Tibial nerve (tissue), 4 donors: ENCODE measurements at regions not wholly inside any gene's neighbourhood (a gene's known extent, or its start where the extent isn't known, plus 50 kb on each side); places are given as distances from the start of the nearest gene placed in this dataset.
"Not testable (repeated sequence)": the region's sequence is repeated elsewhere in the genome, so short reads cannot be mapped to it uniquely, and the experiment has no call there.

Experiments used
- DNase-seq, 2 donors: peaks; one replicate each; pipeline ENCODE4 v3.0.0-alpha.2; 2019; ENCODE audit warnings: low spot score in 2 of 2
- H3K27ac ChIP-seq, 4 donors: fragments of 200-600 bp; sonication (generic) in 3 of 4; one replicate each; pipeline ENCODE4 v1.5.1; 2017 to 2019; ENCODE audit warnings: mild to moderate bottlenecking in 1 of 4
- H3K27me3 ChIP-seq, 2 donors: fragments of 200-600 bp; sonication (generic) in 1 of 2; one replicate each; pipeline versions ENCODE4 v1.5.1 to v1.6.0; 2017 to 2019
- H3K36me3 ChIP-seq, 3 donors: fragments of 200-600 bp; sonication (generic); one replicate each; pipeline ENCODE4 v1.5.1; 2018 to 2019
- H3K4me1 ChIP-seq, 4 donors: fragments of 200-600 bp; sonication (generic) in 3 of 4; one replicate each; pipeline ENCODE4 v1.5.1; 2017 to 2019
- H3K4me3 ChIP-seq, 4 donors: fragments of 200-600 bp; sonication (generic) in 3 of 4; one replicate each; pipeline ENCODE4 v1.5.1; 2017 to 2019; ENCODE audit warnings: mild to moderate bottlenecking in 1 of 4, moderate library complexity in 1 of 4
- H3K9me3 ChIP-seq, 4 donors: fragments of 200-600 bp; sonication (generic) in 3 of 4; one replicate each; pipeline ENCODE4 v1.5.1; 2017 to 2019
- EP300 ChIP-seq, 2 donors: sonication (generic); formaldehyde crosslinking; IDR thresholded peaks; one replicate each; pipeline ENCODE4 v1.6.1; 2017; ENCODE audit warnings: antibody characterized with exemption in 2 of 2, mild to moderate bottlenecking in 1 of 2
- POLR2A ChIP-seq, 2 donors: fragments of 450-650 bp; IDR thresholded peaks; one replicate each; pipeline ENCODE4 v1.6.1; 2017; ENCODE audit warnings: antibody characterized with exemption in 2 of 2, mild to moderate bottlenecking in 2 of 2, moderate library complexity in 2 of 2
- WGBS, 2 donors: methylation state at CpG; one replicate each; pipeline ENCODE4 v1.1.5; 2018; 5-methylcytosine and 5-hydroxymethylcytosine counted together
- TF ChIP-seq, protein P1 (sequence below), 5 experiments: fragments of 200-600 bp in 3 of 5; fragments of 450-650 bp in 2 of 5; sonication (generic) in 3 of 5; IDR thresholded peaks; one replicate each; pipeline ENCODE4 v1.5.1; 2016 to 2019; ENCODE audit warnings: antibody characterized with exemption in 5 of 5, mild to moderate bottlenecking in 3 of 5, moderate library complexity in 2 of 5

DNA sequence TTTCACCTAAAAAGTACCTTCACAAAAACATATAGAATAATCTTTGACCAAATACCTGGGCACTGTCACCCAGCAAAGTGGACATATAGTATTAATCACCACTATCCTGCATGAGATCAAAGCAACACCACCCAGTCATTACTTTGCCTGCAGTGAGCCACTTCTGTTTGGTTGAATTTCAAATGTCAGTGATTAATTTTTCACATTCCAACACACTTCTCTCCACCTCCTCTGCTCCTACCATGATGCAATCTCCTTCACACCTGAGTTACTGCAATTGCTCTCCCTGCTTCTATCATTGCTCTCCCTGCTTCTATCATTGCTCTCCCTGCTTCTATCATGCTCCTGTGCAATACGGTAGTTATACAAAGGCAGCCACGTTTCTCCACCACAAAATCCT, 106.1 kb upstream of the NETO1 start:
- 85 to 92% methylated on average over 2 of the region's 2 CpGs for WGBS, 2 donors
- H3K27me3 ChIP-seq, result no peaks in the 10 kb centered on the region
- no peaks in the 10 kb centered on the region for H3K36me3 ChIP-seq
- no peak for DNase-seq
- TF ChIP-seq, protein P1, sequence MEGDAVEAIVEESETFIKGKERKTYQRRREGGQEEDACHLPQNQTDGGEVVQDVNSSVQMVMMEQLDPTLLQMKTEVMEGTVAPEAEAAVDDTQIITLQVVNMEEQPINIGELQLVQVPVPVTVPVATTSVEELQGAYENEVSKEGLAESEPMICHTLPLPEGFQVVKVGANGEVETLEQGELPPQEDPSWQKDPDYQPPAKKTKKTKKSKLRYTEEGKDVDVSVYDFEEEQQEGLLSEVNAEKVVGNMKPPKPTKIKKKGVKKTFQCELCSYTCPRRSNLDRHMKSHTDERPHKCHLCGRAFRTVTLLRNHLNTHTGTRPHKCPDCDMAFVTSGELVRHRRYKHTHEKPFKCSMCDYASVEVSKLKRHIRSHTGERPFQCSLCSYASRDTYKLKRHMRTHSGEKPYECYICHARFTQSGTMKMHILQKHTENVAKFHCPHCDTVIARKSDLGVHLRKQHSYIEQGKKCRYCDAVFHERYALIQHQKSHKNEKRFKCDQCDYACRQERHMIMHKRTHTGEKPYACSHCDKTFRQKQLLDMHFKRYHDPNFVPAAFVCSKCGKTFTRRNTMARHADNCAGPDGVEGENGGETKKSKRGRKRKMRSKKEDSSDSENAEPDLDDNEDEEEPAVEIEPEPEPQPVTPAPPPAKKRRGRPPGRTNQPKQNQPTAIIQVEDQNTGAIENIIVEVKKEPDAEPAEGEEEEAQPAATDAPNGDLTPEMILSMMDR (IDR thresholded peaks at IDR 0.05), result no peak
- TF ChIP-seq EP300 (IDR thresholded peaks at IDR 0.05), result no peak
- no peak for TF ChIP-seq POLR2A (IDR thresholded peaks at IDR 0.05)
- H3K27ac ChIP-seq, result no peak overlapping the region
- H3K9me3 ChIP-seq, result peaks cover 0 to 3% (median 0%) of the 10 kb centered on the region in 4 donors
- H3K4me1 ChIP-seq, result no peaks in the 10 kb centered on the region
- H3K4me3 ChIP-seq, result no peak overlapping the region

DNA sequence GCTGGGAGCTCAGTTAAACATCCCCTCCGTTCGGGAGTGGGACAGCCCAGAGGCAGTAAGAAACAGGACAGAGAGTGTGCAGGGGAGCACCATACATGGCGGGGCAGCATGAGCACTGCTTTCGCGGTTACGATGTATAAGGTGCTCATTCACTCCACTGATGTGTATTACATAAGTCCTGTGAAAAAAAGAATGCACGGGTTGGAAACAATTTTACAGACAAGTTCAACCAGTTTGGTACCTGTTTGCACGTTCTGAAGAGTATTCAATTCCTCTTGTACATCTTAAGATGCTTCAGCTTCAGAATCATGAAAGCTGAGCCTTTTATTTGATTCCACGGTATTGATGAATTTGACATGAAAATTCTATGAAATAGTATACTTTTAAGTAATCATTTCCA, 97.8 kb upstream of the NETO1 start:
- WGBS, 2 donors, result 90 to 91% methylated on average over 9 of the region's 9 CpGs

DNA sequence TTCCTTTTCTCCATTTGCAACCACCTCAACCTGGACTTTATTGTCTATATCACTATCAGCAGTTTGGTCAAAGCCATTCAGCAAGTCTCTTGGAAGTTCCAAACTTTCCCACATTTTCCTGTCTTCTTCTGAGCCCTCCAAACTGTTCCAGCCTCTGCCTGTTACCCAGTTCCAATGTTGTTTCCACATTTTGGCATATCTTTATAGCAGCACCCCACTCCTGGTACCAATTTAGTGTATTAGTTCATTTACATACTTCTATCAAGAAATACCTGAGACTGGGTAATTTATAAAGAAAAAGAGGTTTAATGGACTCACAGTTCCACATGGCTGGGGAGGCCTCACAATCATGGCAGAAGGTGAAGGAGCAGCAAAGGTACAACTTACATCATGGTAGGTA, 90.4 kb upstream of the NETO1 start:
- H3K27ac ChIP-seq, DNase-seq, H3K4me1 ChIP-seq, H3K4me3 ChIP-seq, H3K27me3 ChIP-seq, H3K36me3 ChIP-seq: not testable (repeated sequence)
- peaks cover 0 to 21% (median 1%) of the 10 kb centered on the region in 4 donors for H3K9me3 ChIP-seq

More for the DNA sequence above, 97.8 kb upstream of the NETO1 start:
- TF ChIP-seq POLR2A (IDR thresholded peaks at IDR 0.05), result no peak
- TF ChIP-seq, protein P1 (IDR thresholded peaks at IDR 0.05), result no peak
- TF ChIP-seq EP300 (IDR thresholded peaks at IDR 0.05), result no peak
- Histone ChIP-seq H3K27ac (no peak overlapping the region), H3K4me1 (no peaks in the 10 kb centered on the region), H3K27me3 (no peaks in the 10 kb centered on the region), H3K4me3 (no peak overlapping the region), H3K9me3 (no peaks in the 10 kb centered on the region), H3K36me3 (no peaks in the 10 kb centered on the region)
- no peak for DNase-seq

DNA sequence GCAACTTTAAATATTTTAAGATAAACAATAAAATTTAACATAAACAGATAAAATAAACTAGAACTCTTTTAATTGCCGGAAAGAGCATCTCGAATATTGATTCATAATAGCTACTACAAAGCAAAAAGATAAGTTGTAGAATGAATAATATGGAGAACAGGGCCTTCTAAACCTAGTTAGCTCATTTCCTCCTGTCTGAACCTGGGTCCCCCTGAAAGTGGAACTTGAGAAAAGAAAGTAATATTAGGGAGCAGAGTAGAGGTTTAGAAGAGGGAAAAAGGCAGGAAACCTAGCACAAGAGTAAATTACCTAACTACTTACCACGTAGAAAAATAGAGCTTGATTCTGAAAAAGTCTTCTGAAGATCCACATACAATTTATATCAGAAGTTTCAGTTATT, 80.7 kb upstream of the NETO1 start:
- no peak overlapping the region for H3K4me3 ChIP-seq
- no peak for DNase-seq
- 51 to 72% methylated on average over 3 of the region's 3 CpGs for WGBS, 2 donors

DNA sequence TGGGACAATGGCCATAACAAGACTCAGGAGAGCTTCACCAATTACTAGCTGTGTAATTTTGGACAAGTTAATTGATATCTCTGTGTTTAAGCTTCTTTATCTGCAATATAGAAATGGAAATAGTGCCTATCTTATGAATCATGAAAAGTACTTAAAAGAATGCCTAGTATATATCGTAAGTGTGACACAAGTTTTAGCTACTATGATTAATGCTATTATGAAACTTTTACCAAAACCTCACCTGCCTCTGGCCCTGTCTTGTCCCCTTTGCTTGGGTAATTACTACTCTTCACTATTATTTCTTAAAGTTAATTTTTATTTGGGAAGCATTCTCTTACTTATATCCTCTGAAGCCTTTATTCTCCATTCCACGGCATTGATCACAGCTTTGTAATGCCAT, 75.0 kb upstream of the NETO1 start:
- H3K36me3 ChIP-seq, result no peaks in the 10 kb centered on the region
- no peaks in the 10 kb centered on the region for H3K9me3 ChIP-seq
- no peaks in the 10 kb centered on the region for H3K27me3 ChIP-seq
- no peaks in the 10 kb centered on the region for H3K4me1 ChIP-seq
- no peak for DNase-seq
- whole genome bisulfite sequencing, 2 donors, result 84 to 96% methylated on average over 2 of the region's 2 CpGs
- no peak for TF ChIP-seq POLR2A (IDR thresholded peaks at IDR 0.05)
- TF ChIP-seq, protein P1 (IDR thresholded peaks at IDR 0.05), result no peak
- TF ChIP-seq EP300 (IDR thresholded peaks at IDR 0.05), result no peak
- H3K27ac ChIP-seq, result no peak overlapping the region
- no peak overlapping the region for H3K4me3 ChIP-seq

More for the DNA sequence above, 80.7 kb upstream of the NETO1 start:
- Histone ChIP-seq H3K27ac (no peak overlapping the region), H3K36me3 (no peaks in the 10 kb centered on the region), H3K9me3 (no peaks in the 10 kb centered on the region), H3K27me3 (no peaks in the 10 kb centered on the region), H3K4me1 (no peaks in the 10 kb centered on the region)
- TF ChIP-seq POLR2A (IDR thresholded peaks at IDR 0.05), result no peak
- no peak for TF ChIP-seq EP300 (IDR thresholded peaks at IDR 0.05)
- TF ChIP-seq, protein P1 (IDR thresholded peaks at IDR 0.05), result no peak

DNA sequence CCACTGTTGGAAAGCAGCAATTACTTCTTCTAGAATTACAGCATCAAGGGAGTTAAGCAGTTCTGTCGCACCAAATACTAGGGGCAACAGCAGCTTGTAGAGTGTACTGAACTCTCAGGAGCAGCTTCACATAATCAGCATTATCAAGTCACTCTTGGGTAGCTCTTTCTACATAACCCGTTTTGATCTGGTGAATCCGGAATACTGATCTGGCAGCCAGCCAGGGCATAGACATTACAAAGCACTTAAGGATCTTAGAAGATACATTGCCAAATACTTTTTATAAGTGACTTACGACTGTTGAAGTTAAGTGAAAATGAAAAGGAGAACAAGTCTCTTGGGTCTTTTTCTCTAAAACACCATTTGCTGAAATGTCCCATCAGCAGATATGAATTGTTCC, 73.2 kb upstream of the NETO1 start:
- Histone ChIP-seq H3K4me3 (no peak overlapping the region), H3K4me1 (no peaks in the 10 kb centered on the region), H3K9me3 (no peaks in the 10 kb centered on the region), H3K36me3 (no peaks in the 10 kb centered on the region), H3K27me3 (no peaks in the 10 kb centered on the region), H3K27ac (no peak overlapping the region)
- no peak for TF ChIP-seq EP300 (IDR thresholded peaks at IDR 0.05)
- TF ChIP-seq POLR2A (IDR thresholded peaks at IDR 0.05), result no peak
- TF ChIP-seq, protein P1 (IDR thresholded peaks at IDR 0.05), result no peak
- 35 to 39% methylated on average over 4 of the region's 4 CpGs for WGBS, 2 donors
- no peak for DNase-seq
